Stimulated activated CD4-positive, alpha-beta T cell treated with anti-CD3 and anti-CD28 coated beads, Interleukin-15, amount 100 ng/mL, for 24 hours (primary cell): ENCODE measurements at regions not wholly inside any gene's neighbourhood (a gene's known extent, or its start where the extent isn't known, plus 50 kb on each side); places are given as distances from the start of the nearest gene placed in this dataset.
"Not testable (repeated sequence)": the region's sequence is repeated elsewhere in the genome, so short reads cannot be mapped to it uniquely, and the experiment has no call there.

Experiments used
- DNase-seq: peaks from one replicate; pipeline ENCODE4 v3.0.0-alpha.2; 2020

- DNase-seq, result no peak
Observed at GRCh38 chr16:26510924-26511323, 555.8 kb upstream of the C16orf82 start.

GRCh38 chr16:26511463-26511862 lies 555.3 kb upstream of the C16orf82 start:
- no peak for DNase-seq

- DNase-seq, result no peak
Observed at GRCh38 chr16:26521626-26522025, 545.1 kb upstream of the C16orf82 start.

GRCh38 chr16:26524281-26524680 lies 542.4 kb upstream of the C16orf82 start:
- DNase-seq, result no peak

- no peak for DNase-seq
Observed at GRCh38 chr16:26524846-26525245, 541.9 kb upstream of the C16orf82 start.

GRCh38 chr16:26525856-26526255 lies 540.9 kb upstream of the C16orf82 start:
- DNase-seq, result no peak

- DNase-seq, result no peak
Observed at GRCh38 chr16:26526633-26527032, 540.1 kb upstream of the C16orf82 start.

- no peak for DNase-seq
Observed at GRCh38 chr16:26530584-26531289, 536.0 kb upstream of the C16orf82 start.

- no peak for DNase-seq
Observed at GRCh38 chr16:26531290-26531730, 535.4 kb upstream of the C16orf82 start.

- no peak for DNase-seq
Observed at GRCh38 chr16:26532456-26532855, 534.3 kb upstream of the C16orf82 start.

- DNase-seq, result no peak
Observed at GRCh38 chr16:26542198-26542597, 524.5 kb upstream of the C16orf82 start.

- DNase-seq, result no peak
Observed at GRCh38 chr16:26546573-26546972, 520.2 kb upstream of the C16orf82 start.

GRCh38 chr16:26547681-26548080 lies 519.0 kb upstream of the C16orf82 start:
- DNase-seq, result no peak

GRCh38 chr16:26550111-26550610 lies 516.6 kb upstream of the C16orf82 start:
- no peak for DNase-seq

- DNase-seq, result no peak
Observed at GRCh38 chr16:26554030-26554429, 512.7 kb upstream of the C16orf82 start.

- no peak for DNase-seq
Observed at GRCh38 chr16:26561303-26561702, 505.4 kb upstream of the C16orf82 start.

GRCh38 chr16:26563018-26563417 lies 503.7 kb upstream of the C16orf82 start:
- DNase-seq, result no peak

GRCh38 chr16:26567356-26567755 lies 499.4 kb upstream of the C16orf82 start:
- no peak for DNase-seq

GRCh38 chr16:26569793-26570192 lies 496.9 kb upstream of the C16orf82 start:
- no peak for DNase-seq

- DNase-seq, result no peak
Observed at GRCh38 chr16:26578748-26579147, 488.0 kb upstream of the C16orf82 start.

- DNase-seq, result no peak
Observed at GRCh38 chr16:26583803-26584202, 482.9 kb upstream of the C16orf82 start.

GRCh38 chr16:26593700-26594099 lies 473.0 kb upstream of the C16orf82 start:
- DNase-seq, result no peak

GRCh38 chr16:26594666-26595065 lies 472.1 kb upstream of the C16orf82 start:
- DNase-seq, result no peak

GRCh38 chr16:26595199-26595598 lies 471.5 kb upstream of the C16orf82 start:
- no peak for DNase-seq

GRCh38 chr16:26596033-26596432 lies 470.7 kb upstream of the C16orf82 start:
- not testable (repeated sequence) for DNase-seq
